SU-DHL-6 (cell line): ENCODE measurements at regions not wholly inside any gene's neighbourhood (a gene's known extent, or its start where the extent isn't known, plus 50 kb on each side); places are given as distances from the start of the nearest gene placed in this dataset.

Experiments
- H2AFZ ChIP-seq: fragments of 200-600 bp; sonication (generic); 2 replicates; pipeline ENCODE4 v1.6.1; 2014; ENCODE audit warnings: low read depth, mild to moderate bottlenecking, moderate library complexity, mixed read lengths, antibody characterized with exemption, low read length; ENCODE audit not compliant: severe bottlenecking
- H3F3A ChIP-seq: fragments of 200-600 bp; shearing (Covaris generic); 2 replicates; pipeline ENCODE4 v1.6.0; 2016; ENCODE audit warnings: antibody characterized with exemption, mild to moderate bottlenecking; ENCODE audit not compliant: insufficient read depth
- H3K27ac ChIP-seq: fragments of 200-600 bp; sonication (generic); 2 replicates; pipeline ENCODE4 v1.5.1; 2016; ENCODE audit warnings: low read depth, mild to moderate bottlenecking, low read length, moderate library complexity, mixed read lengths
- H3K27me3 ChIP-seq: fragments of 200-600 bp; sonication (generic), shearing (Covaris generic); 2 replicates; pipeline ENCODE4 v1.6.0; 2014; ENCODE audit warnings: mild to moderate bottlenecking, low read length
- H3K36me3 ChIP-seq: fragments of 200-600 bp; sonication (generic); 2 replicates; pipeline ENCODE4 v1.6.1; 2014; ENCODE audit warnings: mild to moderate bottlenecking, low read length, mixed read lengths
- H3K4me2 ChIP-seq: fragments of 300-600, 200-600 bp; shearing (Covaris generic), sonication (generic); 2 replicates; pipeline ENCODE4 v1.6.0; 2014; ENCODE audit warnings: low read length, low read depth, mild to moderate bottlenecking; ENCODE audit not compliant: poor library complexity, severe bottlenecking
- H3K4me3 ChIP-seq: fragments of 200-600 bp; sonication (generic); 2 replicates; pipeline ENCODE4 v1.5.1; 2014; ENCODE audit warnings: antibody characterized with exemption, low read length, mild to moderate bottlenecking, mixed read lengths; ENCODE audit not compliant: insufficient read depth, poor library complexity, severe bottlenecking
- H3K79me2 ChIP-seq: fragments of 200-600 bp; sonication (generic); 2 replicates; pipeline ENCODE4 v1.6.1; 2014; ENCODE audit warnings: mild to moderate bottlenecking, low read length, moderate library complexity; ENCODE audit not compliant: insufficient read depth
- H3K9ac ChIP-seq: fragments of 200-600 bp; sonication (generic); 2 replicates; pipeline ENCODE4 v1.7.0; 2014; ENCODE audit warnings: mild to moderate bottlenecking, low read length
- H3K9me2 ChIP-seq: fragments of 200-600 bp; sonication (generic); replicated peaks from 2 replicates; pipeline ENCODE4 v1.6.1; 2014; ENCODE audit warnings: low read length; ENCODE audit not compliant: insufficient read depth
- H3K9me3 ChIP-seq: fragments of 200-600 bp; sonication (generic); 2 replicates; pipeline ENCODE4 v1.6.1; 2014; ENCODE audit warnings: low read length, mixed read lengths; ENCODE audit not compliant: insufficient read depth
- H4K20me1 ChIP-seq: fragments of 200-600 bp; sonication (generic); 2 replicates; pipeline ENCODE4 v1.6.1; 2014; ENCODE audit warnings: low read depth, mild to moderate bottlenecking, antibody characterized with exemption, low read length, moderate library complexity, mixed read lengths
- CTCF ChIP-seq: fragments of 200-600 bp; sonication (generic); IDR thresholded peaks from one replicate; pipeline ENCODE4 v1.5.1; 2017; ENCODE audit warnings: antibody characterized with exemption, mild to moderate bottlenecking, low read length, moderate library complexity; ENCODE audit not compliant: insufficient read depth, poor library complexity, severe bottlenecking
- EZH2phosphoT487 ChIP-seq: fragments of 200-600 bp; sonication (generic), shearing (Covaris generic); conservative IDR thresholded peaks from 2 replicates; pipeline ENCODE4 v1.6.1; 2018; ENCODE audit warnings: mild to moderate bottlenecking, antibody characterized with exemption, low read length, moderate library complexity, mixed read lengths

- H3K9me3 ChIP-seq, result no peaks in the 10 kb centered on the region
- H3K4me3 ChIP-seq, result peak overlapping the region; percentile 18
- TF ChIP-seq CTCF, result no peak
- no peak for TF ChIP-seq EZH2phosphoT487
- H3F3A ChIP-seq, result peaks cover 8% of the 10 kb centered on the region; the same call in 1 of the 2 replicates
- H3K79me2 ChIP-seq, result no peaks in the 10 kb centered on the region
- H2AFZ ChIP-seq, result no peak overlapping the region
- no peaks in the 10 kb centered on the region for H4K20me1 ChIP-seq
- peak overlapping the region; percentile 13; the same call in 1 of the 2 replicates for H3K9ac ChIP-seq
- peak overlapping the region; percentile 71 for H3K27ac ChIP-seq
- H3K36me3 ChIP-seq, result no peaks in the 10 kb centered on the region
- no peaks in the 10 kb centered on the region for H3K9me2 ChIP-seq
- H3K4me2 ChIP-seq, result peak overlapping the region; percentile 40
- H3K27me3 ChIP-seq, result no peaks in the 10 kb centered on the region
Observed at GRCh38 chr12:111040690-111041089, 120.3 kb upstream of the MYL2 start.

- Histone ChIP-seq H3K27ac (peak overlapping the region; percentile 78), H3K9ac (peak overlapping the region; percentile 25; the same call in 1 of the 2 replicates), H2AFZ (no peak overlapping the region), H3K9me2 (no peaks in the 10 kb centered on the region), H3K4me3 (no peak overlapping the region), H3K4me2 (peak overlapping the region; percentile 51), H3K27me3 (no peaks in the 10 kb centered on the region), H3K9me3 (no peaks in the 10 kb centered on the region), H3K36me3 (no peaks in the 10 kb centered on the region), H3F3A (peaks cover 8% of the 10 kb centered on the region; the same call in 1 of the 2 replicates), H4K20me1 (no peaks in the 10 kb centered on the region), H3K79me2 (no peaks in the 10 kb centered on the region)
- TF ChIP-seq CTCF (no peak), EZH2phosphoT487 (no peak)
Observed at GRCh38 chr12:111038941-111039340, 118.6 kb upstream of the MYL2 start.

- H4K20me1 ChIP-seq, result no peaks in the 10 kb centered on the region
- peaks cover 8% of the 10 kb centered on the region; the same call in 1 of the 2 replicates for H3F3A ChIP-seq
- no peak for TF ChIP-seq CTCF
- no peak for TF ChIP-seq EZH2phosphoT487
- no peak overlapping the region for H3K4me3 ChIP-seq
- H3K36me3 ChIP-seq, result no peaks in the 10 kb centered on the region
- peak overlapping the region; percentile 78 for H3K27ac ChIP-seq
- no peaks in the 10 kb centered on the region for H3K79me2 ChIP-seq
- no peaks in the 10 kb centered on the region for H3K27me3 ChIP-seq
- H2AFZ ChIP-seq, result no peak overlapping the region
- H3K9me3 ChIP-seq, result no peaks in the 10 kb centered on the region
- H3K9me2 ChIP-seq, result no peaks in the 10 kb centered on the region
- H3K9ac ChIP-seq, result peak overlapping the region; percentile 25; the same call in 1 of the 2 replicates
- peak overlapping the region; percentile 51 for H3K4me2 ChIP-seq
Observed at GRCh38 chr12:111038077-111038476, 117.7 kb upstream of the MYL2 start.
